ENCODE measurements at regions not wholly inside any gene's neighbourhood (a gene's known extent, or its start where the extent isn't known, plus 50 kb on each side); places are given as distances from the start of the nearest gene placed in this dataset.
"Not testable (repeated sequence)": the region's sequence is repeated elsewhere in the genome, so short reads cannot be mapped to it uniquely, and the experiment has no call there.

DNA sequence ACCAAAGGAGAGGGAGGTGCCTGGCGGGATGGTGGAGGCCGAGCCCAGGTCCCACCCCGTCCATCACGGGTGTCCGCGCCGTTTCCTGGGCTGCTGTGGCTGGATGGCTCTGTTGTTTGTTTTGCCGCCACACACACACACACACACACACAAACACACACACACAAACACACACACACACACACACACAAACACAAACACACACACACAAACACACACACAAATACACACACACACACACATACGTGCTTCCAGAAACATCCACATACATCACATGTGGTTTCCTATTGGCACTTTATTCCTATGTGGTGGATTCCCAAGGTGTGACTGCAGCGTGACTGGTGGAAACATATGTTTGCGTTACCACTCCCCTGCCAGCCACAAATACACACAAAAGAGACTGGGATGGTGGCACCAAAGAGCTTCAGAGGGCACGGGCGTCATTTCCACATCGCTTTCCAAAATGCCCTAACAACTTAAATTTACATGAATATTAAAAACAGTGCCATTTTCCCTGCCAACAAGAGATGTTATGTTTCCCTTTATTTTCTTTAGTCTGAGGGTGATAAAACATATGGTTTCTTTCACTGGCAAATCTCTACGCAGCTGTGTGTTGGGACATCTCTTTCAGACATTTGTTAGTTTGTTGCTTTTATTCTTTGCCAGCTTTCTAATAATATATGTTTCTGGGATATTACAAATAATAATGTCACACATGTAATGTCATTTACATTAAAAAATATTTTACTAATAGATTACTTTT is 356.8 kb downstream of the BRD1 start:
- no peak for DNase-seq

DNA sequence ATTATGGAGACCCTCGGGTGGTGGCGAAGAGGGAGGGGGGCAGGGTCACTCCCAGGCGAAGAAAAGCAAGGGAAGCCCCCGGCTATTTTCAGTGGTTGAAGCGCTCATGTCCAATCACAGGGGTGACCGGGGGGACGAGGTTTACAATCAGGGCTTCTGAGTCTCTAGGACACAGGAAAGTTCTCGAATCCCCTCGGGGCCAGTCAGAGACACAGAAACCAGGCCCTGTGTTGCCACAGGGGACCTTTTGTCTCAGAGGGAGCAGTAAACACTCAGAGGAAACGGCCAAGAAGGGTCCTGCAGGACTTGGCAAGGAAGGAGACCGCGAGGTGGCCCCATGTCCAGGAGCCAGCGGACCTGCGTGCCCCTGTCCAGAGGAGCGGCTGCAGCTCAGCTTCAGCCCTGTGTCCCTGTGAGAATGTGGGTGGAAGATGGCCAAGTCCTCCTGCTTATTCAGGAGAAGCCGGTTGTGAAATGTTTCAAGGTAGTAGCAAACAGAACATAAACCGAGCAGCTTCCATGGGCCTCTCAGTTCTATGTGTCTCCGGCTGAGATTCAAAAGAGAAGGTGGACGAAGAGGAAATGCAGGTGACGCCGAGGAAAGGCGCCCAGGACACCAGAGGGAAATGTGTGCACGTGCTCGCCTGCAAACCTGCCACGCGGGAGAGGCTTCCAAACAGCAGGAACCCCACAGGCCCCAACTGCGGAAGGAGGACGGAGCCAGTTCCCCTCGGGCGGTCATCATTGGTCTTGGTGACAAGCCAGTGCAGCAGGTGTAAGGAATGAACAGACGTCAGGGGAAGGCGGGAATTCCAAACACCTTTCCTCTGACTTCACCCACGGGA is 357.6 kb downstream of the BRD1 start:
- no peak for DNase-seq

DNA sequence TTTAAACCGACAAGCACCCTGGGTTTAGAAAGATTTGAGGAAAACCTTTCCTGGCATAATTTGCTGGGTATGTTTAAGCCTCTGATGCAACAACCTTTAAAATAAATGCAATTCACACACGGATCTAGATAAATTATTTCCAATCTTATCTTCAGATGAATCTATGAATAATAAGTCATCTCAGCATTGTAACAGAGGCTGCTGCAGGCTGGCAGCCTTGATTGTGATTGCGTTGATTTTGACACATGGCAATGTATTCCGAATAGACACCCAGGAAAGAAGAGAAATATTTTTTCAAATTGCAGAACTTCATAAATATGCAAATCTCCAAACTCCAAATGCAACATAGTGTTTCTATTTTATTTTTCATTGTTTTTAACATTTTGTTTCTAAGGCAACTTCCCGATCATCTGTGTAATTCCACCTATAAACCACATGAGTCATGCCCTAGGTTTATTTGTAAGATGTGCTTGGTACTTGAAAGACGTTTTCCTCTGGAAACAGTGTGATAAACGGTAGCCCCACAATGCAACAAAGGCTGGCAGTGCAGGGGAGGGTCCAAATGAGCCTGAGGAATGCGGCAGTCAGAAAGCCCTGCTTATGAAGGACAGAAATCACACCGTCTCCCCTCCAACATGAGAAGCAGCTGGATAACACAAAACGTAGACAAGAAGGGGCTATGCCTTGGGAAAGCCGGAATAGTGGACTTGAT is 359.0 kb downstream of the BRD1 start:
- DNase-seq: no peak

DNA sequence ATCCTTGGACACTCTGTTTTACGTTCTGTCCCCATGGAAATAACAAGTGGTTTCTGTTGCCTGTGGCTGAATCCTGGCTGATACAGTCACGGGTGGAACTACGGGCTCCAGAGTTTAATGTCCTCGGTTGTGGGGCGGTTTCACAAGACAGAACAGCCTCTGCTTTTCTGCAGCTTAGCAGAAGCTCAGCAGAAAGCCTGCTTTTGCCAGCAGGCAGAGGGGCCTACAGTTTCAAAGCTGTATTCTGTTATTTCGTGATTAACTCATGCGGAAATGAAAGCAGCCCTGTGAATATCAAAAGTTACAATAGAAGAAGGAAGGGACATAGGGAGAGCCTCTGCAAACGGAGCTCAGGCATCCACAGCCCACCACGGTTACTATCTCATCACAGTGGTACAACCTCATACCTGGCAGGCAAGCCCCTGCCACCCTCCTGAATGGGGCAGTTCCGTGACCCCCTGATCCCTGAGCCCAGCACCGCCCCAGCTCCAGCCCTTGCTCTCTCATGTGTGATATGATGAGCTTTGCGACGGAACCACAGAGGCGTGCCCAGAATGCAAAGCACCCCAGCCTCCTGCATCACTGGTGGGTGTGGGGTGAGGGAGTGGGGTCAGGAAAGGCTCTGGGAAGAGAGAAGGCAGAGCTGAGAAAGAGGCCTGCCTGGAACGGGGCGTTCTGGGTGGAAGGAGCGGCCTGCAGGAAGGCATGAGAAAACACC is 360.6 kb downstream of the BRD1 start:
- no peak for DNase-seq

DNA sequence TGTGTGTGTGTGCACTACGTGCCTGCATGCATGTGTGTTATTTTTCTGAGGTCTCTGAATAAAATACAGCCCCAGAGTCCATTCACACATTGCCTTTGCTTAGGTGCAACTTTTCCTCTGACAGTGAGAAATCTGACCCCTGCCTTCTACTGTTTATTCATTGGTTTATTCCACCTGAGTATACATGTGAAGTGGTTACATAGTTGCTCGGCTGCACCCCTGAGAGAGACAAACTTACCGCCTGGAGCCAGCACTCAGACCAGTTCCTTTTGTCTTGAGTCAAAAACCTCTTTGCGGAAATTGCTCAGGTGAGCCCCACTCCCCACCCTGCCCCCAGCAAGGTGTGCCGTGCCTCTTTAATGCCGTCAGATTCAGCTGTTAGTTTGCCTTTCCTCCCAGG is 363.6 kb downstream of the BRD1 start:
- peak; percentile 62 for DNase-seq

DNA sequence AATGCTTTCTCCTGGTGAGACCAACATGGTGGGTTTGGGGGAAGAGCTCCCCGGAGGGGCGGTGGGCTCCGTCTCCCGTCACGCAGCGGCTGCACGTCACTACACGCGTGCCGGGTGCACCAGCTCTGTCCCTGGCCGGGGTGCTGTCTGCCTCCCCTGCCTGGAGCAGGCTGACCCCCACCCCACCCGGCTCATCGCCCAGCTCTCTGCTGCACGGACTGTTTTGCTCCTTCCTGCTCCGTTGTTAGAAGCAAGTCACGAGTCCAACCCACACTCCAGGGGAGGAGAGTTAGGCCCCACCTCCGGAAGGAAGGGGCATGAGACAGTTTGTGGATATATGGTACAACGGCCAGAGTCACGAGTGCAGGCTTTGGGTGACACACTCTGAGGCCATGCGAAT is 364.9 kb downstream of the BRD1 start:
- no peak for DNase-seq

DNA sequence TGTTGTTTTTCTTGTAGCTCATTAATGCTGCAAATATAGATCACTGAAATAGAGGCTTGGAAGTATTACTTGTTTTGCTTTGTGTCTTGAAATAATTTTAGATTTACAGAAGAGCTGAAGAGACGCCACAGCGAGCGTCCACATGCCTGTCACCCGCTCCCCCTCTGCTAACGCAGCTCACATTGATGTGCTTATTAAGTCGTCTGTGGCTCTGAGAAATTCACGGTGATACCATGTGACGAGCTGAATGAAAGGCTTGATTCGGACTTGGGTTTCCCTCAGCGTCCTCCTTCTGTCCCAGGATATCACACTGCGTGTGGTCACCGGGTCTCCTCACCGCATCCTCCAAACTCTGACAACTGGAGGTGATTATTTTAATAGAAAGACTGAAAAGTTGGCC is 365.4 kb downstream of the BRD1 start:
- DNase-seq: no peak

DNA sequence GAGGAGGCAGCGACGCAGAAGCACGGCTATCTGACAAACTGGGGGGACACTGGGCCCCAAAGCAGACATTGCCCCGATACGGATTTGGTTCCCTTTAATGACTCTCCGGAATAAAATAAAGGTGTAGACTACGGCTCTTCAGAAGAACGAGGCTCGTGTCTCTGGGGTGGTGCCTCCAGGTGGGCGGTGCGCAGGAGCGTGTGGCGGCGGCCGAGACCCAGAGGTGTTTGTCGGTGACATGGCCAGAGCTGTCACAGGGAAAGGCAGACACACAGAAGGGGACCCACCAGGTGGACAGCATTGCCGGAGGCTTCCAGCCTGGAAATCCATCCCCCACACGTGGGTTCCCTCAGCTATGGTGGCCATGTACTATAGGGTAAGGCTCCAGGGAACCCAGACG is 366.0 kb downstream of the BRD1 start:
- DNase-seq: no peak

DNA sequence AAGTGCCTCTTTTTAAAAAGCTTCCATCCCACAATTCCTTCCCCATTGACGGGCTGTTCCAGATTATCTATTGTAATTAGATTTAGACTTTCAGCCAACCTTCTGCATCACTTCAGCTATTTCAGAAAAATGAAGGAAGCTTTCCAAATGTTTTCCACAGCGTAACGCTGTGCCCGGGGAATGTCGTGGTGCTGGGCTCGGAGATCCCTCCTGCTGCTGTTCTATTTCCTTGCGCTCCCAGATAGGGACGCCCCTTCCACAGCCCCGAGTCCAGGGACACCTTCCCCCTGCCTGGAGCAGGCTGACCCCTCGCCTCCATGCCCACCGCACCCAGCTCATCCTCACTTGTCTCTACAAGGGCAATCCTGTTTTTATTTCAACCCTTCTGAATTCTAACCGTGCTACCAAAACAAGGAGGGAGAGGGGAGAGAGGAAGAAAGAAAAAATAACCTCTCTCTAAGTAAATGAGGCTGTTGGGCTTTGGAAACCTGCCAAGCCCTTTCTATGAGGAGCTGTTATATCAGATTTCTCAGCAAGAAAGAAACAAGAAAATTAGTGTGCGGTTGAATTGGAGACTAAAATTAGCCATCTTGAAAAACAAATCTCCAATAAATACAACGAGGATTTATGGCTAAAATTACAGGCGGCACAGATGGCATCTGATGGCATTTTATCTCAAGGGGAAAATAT is 366.9 kb downstream of the BRD1 start:
- no peak for DNase-seq

DNA sequence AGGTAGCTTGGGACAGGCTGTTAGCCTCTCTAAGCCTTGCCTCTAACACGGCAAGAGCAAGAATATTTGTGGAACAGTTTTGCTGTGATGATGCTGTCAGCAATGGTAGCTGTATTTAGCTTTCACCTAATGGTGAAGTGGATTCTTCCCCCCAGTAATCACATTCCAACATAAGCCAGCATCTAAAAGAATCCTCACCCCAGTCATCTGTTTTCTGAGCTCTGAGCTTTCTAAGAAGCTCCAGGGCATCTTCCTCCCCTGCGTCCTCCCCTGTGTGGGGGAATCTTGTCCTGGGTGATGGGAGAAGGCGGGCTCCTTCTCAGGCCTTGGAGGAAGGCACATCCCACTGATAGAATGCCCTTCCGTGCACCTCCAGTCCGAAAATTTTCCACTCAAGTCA is 367.6 kb downstream of the BRD1 start:
- no peak for DNase-seq

DNA sequence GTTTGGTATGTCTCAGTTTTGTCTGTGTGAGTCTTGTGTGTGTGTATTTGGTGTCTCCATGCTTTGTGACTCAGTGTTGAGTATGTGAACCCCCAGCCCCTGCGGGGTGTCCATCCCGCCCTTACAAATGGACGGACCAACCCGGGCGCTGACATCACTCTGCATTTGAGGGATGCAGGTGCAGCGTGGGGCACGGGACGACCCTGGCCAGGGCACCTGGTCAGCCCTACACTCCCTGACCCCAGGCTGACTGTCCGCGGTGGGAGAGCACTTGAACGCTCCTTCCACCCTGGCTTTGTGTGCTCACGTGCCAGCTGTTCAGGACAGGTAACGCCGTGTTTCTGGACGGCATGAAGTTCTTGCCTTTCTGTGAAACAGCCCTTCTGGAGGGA is 369.0 kb downstream of the BRD1 start:
- no peak for DNase-seq

DNA sequence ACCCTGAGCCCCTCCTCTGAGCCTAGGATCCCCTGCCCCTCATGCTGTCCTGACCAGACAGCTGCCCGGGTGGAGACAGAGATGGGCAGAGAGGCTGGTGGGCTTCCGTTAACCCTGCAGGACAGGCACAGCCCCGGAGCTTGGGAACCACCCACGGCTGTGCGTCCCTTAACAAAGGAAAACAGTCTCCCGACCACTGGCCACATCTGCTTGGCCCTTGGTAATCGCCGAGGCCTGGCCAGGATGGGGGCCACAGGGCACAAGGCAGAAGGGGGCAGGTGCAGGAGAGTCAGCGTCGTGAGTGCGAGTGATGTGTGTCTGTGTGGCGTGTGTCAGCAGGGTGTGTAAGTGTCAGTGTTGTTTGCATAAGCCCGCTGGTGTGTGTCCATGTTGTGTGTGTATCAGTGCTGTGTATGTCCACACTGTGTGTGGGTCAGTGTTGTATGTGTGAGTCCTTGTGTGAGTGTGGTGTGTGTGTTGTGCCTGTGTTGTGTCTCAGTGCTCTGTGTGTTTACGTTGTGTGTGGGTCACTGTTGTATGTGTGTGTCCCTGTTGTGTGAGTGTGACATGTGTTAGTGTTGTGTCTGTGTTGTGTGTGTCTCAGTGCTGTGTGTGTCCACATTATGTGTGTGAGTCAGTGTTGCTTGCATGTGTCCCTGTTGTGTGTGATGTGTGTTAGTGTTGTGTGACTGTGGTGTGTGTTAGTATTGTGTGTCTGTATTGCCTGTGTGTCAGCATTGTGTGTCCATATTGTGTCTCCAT is 369.5 kb downstream of the BRD1 start:
- DNase-seq: no peak

DNA sequence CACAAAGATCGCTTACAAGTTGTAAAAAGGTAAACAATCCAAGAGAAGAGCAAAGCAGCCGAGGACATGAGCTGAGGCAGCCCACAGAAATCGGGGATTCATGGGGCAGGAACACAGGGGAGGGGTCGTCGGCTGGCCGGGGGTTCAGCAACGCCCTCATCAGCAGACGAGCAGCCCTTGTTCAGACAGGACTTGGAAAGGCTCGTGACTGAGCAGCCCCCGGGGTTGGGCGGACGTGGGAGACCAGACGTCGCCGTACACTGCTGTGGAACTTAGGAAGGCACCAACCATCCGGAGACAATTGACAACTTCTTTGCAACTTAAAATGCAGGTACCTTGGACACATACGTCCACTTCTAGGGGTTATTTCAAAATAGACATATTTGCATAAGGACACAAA is 370.5 kb downstream of the BRD1 start:
- DNase-seq: no peak

DNA sequence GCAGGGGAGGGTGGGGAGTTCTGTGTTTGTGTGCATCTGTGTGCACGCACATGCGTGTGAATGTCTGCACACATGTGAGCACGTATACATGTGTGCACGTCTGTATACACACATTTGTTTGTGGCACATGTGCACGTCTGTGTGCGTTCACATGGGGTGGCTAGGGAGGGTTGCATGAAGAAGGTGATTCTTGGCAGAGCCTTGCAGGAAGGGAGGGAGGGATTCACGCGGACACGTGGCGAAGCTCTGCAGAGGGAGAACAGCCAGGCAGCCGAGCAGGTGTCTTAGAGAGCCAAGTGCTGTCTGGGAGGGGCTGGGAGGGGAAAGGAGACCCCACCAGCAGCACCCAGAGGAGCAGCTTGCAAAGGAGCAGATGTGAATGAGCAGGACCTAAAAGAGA is 372.1 kb downstream of the BRD1 start:
- DNase-seq: no peak

DNA sequence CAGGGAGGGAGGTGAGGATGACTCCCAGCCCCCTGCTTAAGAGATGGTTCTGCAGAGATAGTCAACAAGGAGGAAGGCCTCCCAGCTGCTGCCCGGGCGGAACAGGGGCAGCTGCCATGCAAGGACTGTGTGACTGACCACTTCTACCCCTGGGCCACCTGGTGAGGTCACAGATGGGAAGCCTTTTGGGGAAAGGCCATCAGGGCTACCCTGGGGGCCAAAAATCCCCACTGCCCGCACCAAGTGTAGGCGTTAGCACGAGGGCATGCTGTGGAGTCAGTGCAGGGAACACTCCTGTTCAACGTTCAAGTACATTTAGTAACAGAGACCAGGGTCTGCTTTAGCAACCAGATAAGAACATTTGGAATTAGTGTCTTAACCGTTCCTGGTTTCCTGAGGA is 372.9 kb downstream of the BRD1 start:
- no peak for DNase-seq

DNA sequence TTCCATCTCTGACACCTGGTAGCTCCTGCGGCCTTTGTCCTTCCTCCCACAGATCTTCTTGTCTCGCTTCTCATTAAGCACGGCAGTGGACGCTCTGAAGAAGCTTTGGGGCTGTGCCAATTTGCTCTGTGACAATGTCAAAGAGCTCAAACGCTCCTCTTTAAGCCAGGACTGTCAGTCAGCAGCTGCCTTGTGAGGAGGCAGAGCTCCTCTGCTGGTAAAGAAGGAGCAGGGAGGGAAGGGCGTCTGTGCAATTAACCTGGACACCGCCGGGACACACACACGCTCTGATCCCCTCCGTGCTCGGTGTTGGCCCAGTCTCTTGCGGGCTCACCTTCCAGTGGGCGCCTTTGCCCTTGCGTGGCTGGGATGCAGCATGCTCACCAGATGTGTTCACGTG is 373.9 kb downstream of the BRD1 start:
- DNase-seq: no peak

DNA sequence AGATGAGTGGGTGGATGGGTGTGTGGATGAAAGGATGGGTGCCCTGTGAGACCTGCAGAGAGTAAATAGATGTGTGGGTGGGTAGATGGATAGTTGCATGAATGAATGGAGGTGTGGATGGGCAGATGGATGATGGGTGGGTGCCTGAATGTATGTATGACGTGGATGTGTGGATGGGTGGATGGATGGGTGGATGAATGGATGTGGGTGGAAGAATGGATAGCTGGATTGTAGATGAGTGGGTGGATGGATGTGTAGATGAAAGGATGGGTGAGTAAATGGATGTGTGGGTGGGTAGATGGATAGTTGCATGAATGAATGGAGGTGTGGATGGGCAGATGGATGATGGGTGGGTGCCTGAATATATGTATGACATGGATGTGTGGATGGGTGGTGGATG is 374.7 kb downstream of the BRD1 start:
- not testable (repeated sequence) for DNase-seq

DNA sequence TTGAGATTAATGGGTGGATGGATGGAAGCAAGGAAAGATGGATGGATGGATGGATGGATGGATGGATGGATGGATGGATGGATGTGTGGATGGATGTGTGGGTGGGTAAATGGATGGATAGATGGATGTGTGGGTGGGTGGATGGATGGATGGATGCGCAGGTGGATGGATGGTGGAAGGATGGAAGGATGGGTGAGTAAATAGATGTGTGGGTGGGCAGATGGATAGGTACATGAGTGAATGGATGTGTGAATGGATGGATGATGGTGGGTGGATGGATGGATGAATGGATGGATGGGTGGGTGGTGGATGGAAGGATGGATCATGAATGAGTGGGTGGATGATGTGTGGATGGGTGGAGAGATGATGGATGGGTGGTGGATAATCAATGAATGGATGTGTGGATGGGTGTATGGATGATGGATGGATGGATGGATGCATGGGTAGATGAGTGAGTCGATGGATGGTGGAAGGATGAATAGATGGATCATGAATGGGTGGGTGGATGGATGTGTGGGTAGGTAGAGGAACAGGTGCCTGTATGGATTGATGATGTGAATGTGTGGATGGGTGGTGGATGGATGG is 375.2 kb downstream of the BRD1 start:
- DNase-seq: no peak

DNA sequence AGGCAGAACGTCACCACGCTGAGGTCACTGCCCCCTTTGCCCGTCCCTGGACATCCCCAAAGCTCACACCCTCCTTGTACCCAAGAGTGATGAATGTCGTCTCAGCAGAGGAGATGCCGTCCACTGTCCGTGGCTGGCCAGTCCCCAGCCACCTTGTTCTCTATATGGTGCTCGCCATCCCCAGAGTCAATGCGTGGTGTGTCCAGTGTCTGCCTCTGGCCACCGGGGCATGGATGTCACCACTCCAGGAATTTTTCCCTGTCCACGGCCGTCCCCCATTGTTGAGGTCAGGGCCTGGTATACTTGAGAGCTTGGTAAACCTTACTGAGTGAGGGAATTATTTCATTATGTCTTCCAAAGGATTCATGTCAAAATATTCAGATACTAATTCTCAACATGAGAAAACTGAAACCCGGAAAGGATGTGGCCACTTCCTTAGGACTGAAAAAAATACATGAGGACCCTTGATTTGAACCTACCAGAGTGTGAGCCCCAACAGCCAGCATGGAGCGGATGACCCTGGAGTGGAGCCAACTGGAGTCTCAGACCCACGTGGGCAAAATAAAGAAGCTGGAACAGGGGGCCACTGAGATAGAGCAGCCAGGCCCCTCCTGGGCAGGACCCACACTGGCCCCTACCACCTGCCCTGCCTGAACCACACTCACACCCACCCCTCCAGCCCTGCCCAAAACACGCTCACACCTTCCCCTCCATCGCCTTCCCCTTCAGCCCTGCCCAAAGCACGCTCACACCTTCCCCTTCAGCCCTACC is 376.4 kb downstream of the BRD1 start:
- no peak for DNase-seq

DNA sequence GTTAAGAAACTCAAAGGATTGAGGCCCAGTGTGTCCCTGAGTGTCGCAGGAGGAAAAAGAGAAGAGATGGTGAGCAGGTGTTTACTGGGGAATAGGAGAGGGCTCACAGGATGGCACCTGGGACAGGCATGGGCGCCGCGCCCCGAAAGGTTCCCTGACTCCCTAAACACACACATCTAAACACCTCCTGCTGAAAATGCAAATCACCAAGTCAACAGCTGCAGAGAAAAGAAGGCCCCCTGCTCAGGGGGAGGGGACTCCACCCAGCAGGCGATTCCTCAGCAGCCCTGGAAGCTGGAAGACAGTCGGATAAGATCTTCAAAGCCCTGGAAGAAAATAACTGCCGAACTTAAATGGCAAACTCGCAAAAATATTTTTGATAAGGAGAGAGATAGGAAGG is 377.2 kb downstream of the BRD1 start:
- DNase-seq: no peak
